ENCODE measurements at regions not wholly inside any gene's neighbourhood (a gene's known extent, or its start where the extent isn't known, plus 50 kb on each side); places are given as distances from the start of the nearest gene placed in this dataset.

GRCh38 chr6:92371211-92372208 is 1047.8 kb downstream of the EPHA7 start:
- Mint-ChIP-seq H3K27me3 (no peaks in the 10 kb centered on the region), H3K4me1 (no peaks in the 10 kb centered on the region), H3K4me3 (no peak overlapping the region), H3K9me3 (no peaks in the 10 kb centered on the region), H3K27ac (no peak overlapping the region), H3K36me3 (ENCODE audit: low read depth) (no peaks in the 10 kb centered on the region)
- no peak for TF ChIP-seq CTCF (IDR thresholded peaks at IDR 0.05)
- intact Hi-C loops (cut with micrococcal nuclease) = no loop called here
- CTCF ChIA-PET = no interaction called here
- DNase-seq (no peak), ATAC-seq (ENCODE audit: low read depth) (no peak)
- POLR2A ChIA-PET = no interaction called here

GRCh38 chr6:92369309-92369708 is 1050.0 kb downstream of the EPHA7 start:
- ATAC-seq (ENCODE audit: low read depth) = no peak
- intact Hi-C loops (cut with micrococcal nuclease) = no loop called here
- Mint-ChIP-seq H3K27me3 (no peaks in the 10 kb centered on the region), H3K4me3 (no peak overlapping the region), H3K27ac (no peak overlapping the region), H3K9me3 (no peaks in the 10 kb centered on the region), H3K4me1 (no peaks in the 10 kb centered on the region), H3K36me3 (ENCODE audit: low read depth) (no peaks in the 10 kb centered on the region)
- TF ChIP-seq CTCF (IDR thresholded peaks at IDR 0.05) = no peak
- DNase-seq = no peak
- POLR2A ChIA-PET = no interaction called here
- CTCF ChIA-PET = no interaction called here

GRCh38 chr6:92364948-92365541 is 1054.3 kb downstream of the EPHA7 start:
- POLR2A ChIA-PET = no interaction called here
- CTCF ChIA-PET = no interaction called here
- no peaks in the 10 kb centered on the region for H3K36me3 Mint-ChIP-seq (ENCODE audit: low read depth)

GRCh38 chr6:92363111-92363510 is 1056.2 kb downstream of the EPHA7 start:
- POLR2A ChIA-PET = no interaction called here
- intact Hi-C loops (cut with micrococcal nuclease) = no loop called here
- Mint-ChIP-seq H3K4me1 (no peaks in the 10 kb centered on the region), H3K9me3 (no peaks in the 10 kb centered on the region), H3K27me3 (no peaks in the 10 kb centered on the region), H3K4me3 (no peak overlapping the region), H3K27ac (no peak overlapping the region), H3K36me3 (ENCODE audit: low read depth) (no peaks in the 10 kb centered on the region)
- DNase-seq = no peak
- no peak for TF ChIP-seq CTCF (IDR thresholded peaks at IDR 0.05)
- CTCF ChIA-PET = no interaction called here
- no peak for ATAC-seq (ENCODE audit: low read depth)

More at GRCh38 chr6:92364948-92365541, 1054.3 kb downstream of the EPHA7 start:
- H3K4me1 Mint-ChIP-seq = no peaks in the 10 kb centered on the region
- no peak overlapping the region for H3K27ac Mint-ChIP-seq
- DNase-seq (no peak), ATAC-seq (ENCODE audit: low read depth) (no peak)
- TF ChIP-seq CTCF (IDR thresholded peaks at IDR 0.05) = no peak
- no peak overlapping the region for H3K4me3 Mint-ChIP-seq
- H3K27me3 Mint-ChIP-seq = no peaks in the 10 kb centered on the region
- H3K9me3 Mint-ChIP-seq = no peaks in the 10 kb centered on the region
- intact Hi-C loops (cut with micrococcal nuclease) = no loop called here

- DNase-seq (no peak), ATAC-seq (ENCODE audit: low read depth) (no peak)
- no peaks in the 10 kb centered on the region for H3K36me3 Mint-ChIP-seq (ENCODE audit: low read depth)
- H3K27me3 Mint-ChIP-seq = no peaks in the 10 kb centered on the region
- no peaks in the 10 kb centered on the region for H3K9me3 Mint-ChIP-seq
- ChIA-PET CTCF (no interaction called here), POLR2A (no interaction called here)
- intact Hi-C loops (cut with micrococcal nuclease) = no loop called here
- no peaks in the 10 kb centered on the region for H3K4me1 Mint-ChIP-seq
- TF ChIP-seq CTCF (IDR thresholded peaks at IDR 0.05) = no peak
- no peak overlapping the region for H3K27ac Mint-ChIP-seq
- H3K4me3 Mint-ChIP-seq = no peak overlapping the region
Measured at GRCh38 chr6:92362404-92362803, 1057.0 kb downstream of the EPHA7 start.

Data from activated B cell treated with CpG ODN at 0.5 μM for 24 hours (primary cell).